Cardiac muscle cell (in vitro differentiated cells and primary cell): ENCODE measurements at regions not wholly inside any gene's neighbourhood (a gene's known extent, or its start where the extent isn't known, plus 50 kb on each side); places are given as distances from the start of the nearest gene placed in this dataset.

Experiments used
- DNase-seq, 2 donors: peaks; one replicate each; pipeline versions ENCODE4 v3.0.0 to v3.0.0-alpha.2; 2010 to 2017; ENCODE audit warnings: low read depth in 1 of 2, low spot score in 1 of 2
- H3K27ac ChIP-seq: fragments of 200-600 bp; sonication (generic); 2 replicates; pipeline ENCODE4 v1.5.1; 2016
- H3K27me3 ChIP-seq: fragments of 200-600 bp; sonication (generic); 2 replicates; pipeline ENCODE4 v1.6.0; 2016; ENCODE audit warnings: control low read depth
- H3K36me3 ChIP-seq: fragments of 200-600 bp; sonication (generic); 2 replicates; pipeline ENCODE4 v1.5.1; 2016; ENCODE audit warnings: control low read depth
- H3K4me1 ChIP-seq: fragments of 200-600 bp; sonication (generic); 2 replicates; pipeline ENCODE4 v1.8.1; 2017; ENCODE audit warnings: low read depth, mild to moderate bottlenecking, mixed run types
- H3K4me3 ChIP-seq: fragments of 200-600 bp; sonication (generic); 2 replicates; pipeline ENCODE4 v1.5.1; 2016; ENCODE audit warnings: mild to moderate bottlenecking
- H3K9me3 ChIP-seq: fragments of 200-600 bp; sonication (generic); 2 replicates; pipeline ENCODE4 v1.5.1; 2017; ENCODE audit warnings: low read depth, mild to moderate bottlenecking, control low read depth
- CTCF ChIP-seq: IDR thresholded peaks from 2 replicates; pipeline ENCODE4 v1.5.1; 2012; ENCODE audit warnings: low read depth, mild to moderate bottlenecking, low read length

DNA sequence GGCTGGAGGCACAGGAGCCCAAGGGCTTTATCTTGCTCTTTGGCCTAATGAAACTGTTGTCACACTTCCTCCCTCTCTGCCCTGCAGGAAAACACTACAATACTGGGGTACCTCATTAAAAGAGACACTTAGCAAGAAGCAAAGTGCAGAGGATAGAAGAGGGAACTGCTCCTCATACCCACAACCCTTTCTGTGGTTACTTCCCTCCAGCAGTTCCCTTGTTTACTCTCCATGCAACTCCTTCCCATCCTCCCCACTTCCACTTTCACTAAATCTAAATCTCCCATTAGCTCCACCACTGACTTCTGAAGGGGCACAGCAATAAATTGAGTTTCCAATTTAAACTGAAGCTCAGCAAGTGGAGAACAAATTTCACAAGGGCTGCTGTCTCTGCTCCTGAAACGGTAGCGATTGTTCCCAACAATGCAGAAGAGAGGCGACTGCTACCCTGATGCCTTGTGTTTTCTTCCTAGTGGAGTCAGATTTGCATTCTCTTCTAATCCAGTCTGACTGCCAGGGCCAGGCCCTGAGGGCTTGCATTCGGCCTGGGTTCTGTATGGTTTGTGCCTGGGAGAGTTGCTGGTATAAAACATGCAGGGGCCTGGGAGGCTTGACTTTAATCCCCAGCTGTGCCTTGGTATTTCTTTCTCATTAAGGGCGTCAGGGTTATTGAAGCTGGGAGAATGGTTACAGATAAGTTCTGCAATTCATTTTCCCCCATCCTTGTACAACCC, 454.7 kb downstream of the TFAP2B start:
- Histone ChIP-seq H3K9me3 (no peaks in the 10 kb centered on the region), H3K36me3 (no peaks in the 10 kb centered on the region), H3K27me3 (no peaks in the 10 kb centered on the region), H3K27ac (no peak overlapping the region), H3K4me1 (no peaks in the 10 kb centered on the region), H3K4me3 (no peak overlapping the region)
- DNase-seq = no peak
- no peak for TF ChIP-seq CTCF

DNA sequence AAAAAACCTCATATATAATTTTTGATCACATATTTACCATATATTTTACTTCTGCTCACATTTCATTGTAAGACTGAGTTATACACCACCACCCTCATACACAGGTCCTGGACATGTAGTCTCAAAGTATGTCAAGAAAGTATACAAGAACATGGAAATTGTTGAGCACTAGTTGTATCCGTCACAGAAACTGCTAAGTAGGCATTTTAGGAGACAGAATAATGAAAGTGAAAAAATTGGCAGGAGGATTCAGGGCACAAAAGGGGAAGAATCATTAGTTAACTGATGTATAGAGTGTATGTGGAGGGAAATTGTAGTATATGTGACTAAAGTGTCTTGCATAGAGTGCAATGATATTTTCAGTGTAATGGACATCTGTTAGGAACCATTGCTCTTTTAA, 458.8 kb downstream of the TFAP2B start:
- H3K4me1 ChIP-seq = no peaks in the 10 kb centered on the region
- H3K36me3 ChIP-seq = no peaks in the 10 kb centered on the region
- no peak for TF ChIP-seq CTCF
- no peak overlapping the region for H3K27ac ChIP-seq
- H3K4me3 ChIP-seq = no peak overlapping the region
- DNase-seq = no peak
- H3K9me3 ChIP-seq = no peaks in the 10 kb centered on the region
- H3K27me3 ChIP-seq = no peaks in the 10 kb centered on the region

DNA sequence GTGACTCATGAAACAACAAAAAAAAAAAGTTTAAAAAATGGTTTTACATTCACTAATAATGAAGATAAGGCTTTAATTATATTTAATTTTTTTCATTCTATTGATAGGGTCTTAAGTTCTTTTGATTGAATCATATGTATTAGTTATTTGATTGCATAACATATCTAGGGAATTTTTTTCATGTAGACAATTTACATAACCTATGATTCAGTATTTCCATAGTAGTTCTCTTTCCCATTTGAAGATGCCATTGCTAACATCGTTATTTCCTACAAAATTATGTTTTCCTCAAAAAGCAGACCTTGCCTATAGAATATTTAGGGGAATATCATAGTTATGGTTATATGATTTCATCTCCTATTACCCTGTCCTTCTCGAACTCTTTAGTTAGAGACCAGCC, 463.4 kb downstream of the TFAP2B start:
- H3K4me1 ChIP-seq = no peaks in the 10 kb centered on the region
- no peak for DNase-seq
- no peaks in the 10 kb centered on the region for H3K36me3 ChIP-seq
- H3K9me3 ChIP-seq = no peaks in the 10 kb centered on the region
- H3K4me3 ChIP-seq = no peak overlapping the region
- no peak overlapping the region for H3K27ac ChIP-seq
- no peak for TF ChIP-seq CTCF
- H3K27me3 ChIP-seq = no peaks in the 10 kb centered on the region

GRCh38 chr6:51283723-51284355, 465.2 kb downstream of the TFAP2B start:
- no peak overlapping the region for H3K4me3 ChIP-seq
- DNase-seq = no peak
- H3K4me1 ChIP-seq = no peaks in the 10 kb centered on the region
- TF ChIP-seq CTCF = no peak
- H3K27me3 ChIP-seq = no peaks in the 10 kb centered on the region
- H3K27ac ChIP-seq = no peak overlapping the region
- no peaks in the 10 kb centered on the region for H3K36me3 ChIP-seq
- H3K9me3 ChIP-seq = no peaks in the 10 kb centered on the region

- Histone ChIP-seq H3K4me3 (no peak overlapping the region), H3K4me1 (peaks cover 5% of the 10 kb centered on the region), H3K27me3 (no peaks in the 10 kb centered on the region), H3K27ac (no peak overlapping the region), H3K9me3 (no peaks in the 10 kb centered on the region), H3K36me3 (no peaks in the 10 kb centered on the region)
- DNase-seq = no peak
- TF ChIP-seq CTCF = no peak
Measured at GRCh38 chr6:51285876-51286275, 467.2 kb downstream of the TFAP2B start.
